Lower leg skin (tissue), 3 donors: ENCODE measurements at regions not wholly inside any gene's neighbourhood (a gene's known extent, or its start where the extent isn't known, plus 50 kb on each side); places are given as distances from the start of the nearest gene placed in this dataset.

Source experiments
- CTCF ChIP-seq, 3 donors: fragments of 450-650 bp; IDR thresholded peaks; one replicate each; pipeline ENCODE4 v1.5.1; 2016; ENCODE audit warnings: antibody characterized with exemption in 3 of 3, mild to moderate bottlenecking in 3 of 3, moderate library complexity in 2 of 3
- POLR2A ChIP-seq, 2 donors: fragments of 450-650 bp; IDR thresholded peaks; one replicate each; pipeline ENCODE4 v1.6.1; 2016 to 2017; ENCODE audit warnings: antibody characterized with exemption in 2 of 2, mild to moderate bottlenecking in 1 of 2, moderate library complexity in 1 of 2

- TF ChIP-seq CTCF (IDR thresholded peaks at IDR 0.05) = no peak
- no peak for TF ChIP-seq POLR2A (IDR thresholded peaks at IDR 0.05)
These were observed 791.4 kb downstream of the TDRD15 start for GRCh38 chr2:21915201-21915600.
